ENCODE measurements at regions not wholly inside any gene's neighbourhood (a gene's known extent, or its start where the extent isn't known, plus 50 kb on each side); places are given as distances from the start of the nearest gene placed in this dataset.

DNA sequence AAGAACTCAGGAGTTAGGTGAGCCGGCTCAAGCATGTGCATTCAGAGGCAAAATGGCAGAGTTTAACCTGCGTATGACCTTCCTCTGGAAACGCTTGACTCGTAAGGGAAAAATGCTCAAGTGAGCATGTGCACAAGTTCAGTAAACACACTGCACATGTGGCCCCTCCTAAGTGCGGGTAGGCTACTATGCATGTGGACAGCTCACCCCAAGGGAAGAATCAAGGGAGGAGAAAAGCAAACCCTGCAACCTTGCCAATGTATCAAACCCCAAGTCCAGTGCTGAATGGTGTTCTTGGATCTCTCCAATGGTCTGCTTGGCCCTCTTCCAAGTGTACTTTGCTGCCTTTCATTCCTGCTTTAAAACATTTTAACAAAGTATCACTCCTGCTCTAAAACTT lies 407.1 kb downstream of the ADAM29 start:
- Histone ChIP-seq H3K14ac (ENCODE audit: insufficient read length) (no peak overlapping the region), H3K79me1 (ENCODE audit: low read depth, low read length) (no peaks in the 10 kb centered on the region), H2BK120ac (replicated peaks; ENCODE audit: low read depth, low read length) (no peak overlapping the region), H3K4me1 (replicated peaks in 1 of 4; ENCODE audit: control insufficient read depth in 3 of 4, insufficient read depth in 4 of 4, low read length in 3 of 4) (no peaks in the 10 kb centered on the region), H3K56ac (replicated peaks; ENCODE audit: insufficient read length, low read depth, low read length) (no peak overlapping the region), H3K23ac (ENCODE audit: insufficient read length) (no peak overlapping the region), H4K8ac (ENCODE audit: extremely low read depth, insufficient read depth, low read length) (no peak overlapping the region), H3K27ac (ENCODE audit: low read depth, low read length) (no peak overlapping the region), H2BK15ac (ENCODE audit: low read length) (no peak overlapping the region), H3K27me3 (replicated peaks in 1 of 4; ENCODE audit: control insufficient read depth in 3 of 4, extremely low read depth in 1 of 4, insufficient read depth in 3 of 4, low read length in 3 of 4) (no peaks in the 10 kb centered on the region), H4K5ac (ENCODE audit: insufficient read length, low read depth, low read length) (no peak overlapping the region), H4K20me1 (replicated peaks in 1 of 2; ENCODE audit: control insufficient read depth in 1 of 2, insufficient read depth in 2 of 2, low read length in 2 of 2) (no peaks in the 10 kb centered on the region), H3K9ac (replicated peaks in 1 of 4; ENCODE audit: extremely low read depth in 1 of 4, low read depth in 3 of 4, low read length in 3 of 4) (no peak overlapping the region), H2AFZ (ENCODE audit: low read length) (no peak overlapping the region), H3K23me2 (ENCODE audit: low read depth, low read length) (no peaks in the 10 kb centered on the region), H3K9me3 (ENCODE audit: insufficient read depth in 2 of 2, low read depth in 1 of 2, low read length in 1 of 2) (no peaks in the 10 kb centered on the region), H2BK20ac (ENCODE audit: low read length) (no peak overlapping the region), H4K91ac (replicated peaks; ENCODE audit: insufficient read length, low read length) (no peak overlapping the region), H3K4me2 (ENCODE audit: insufficient read depth in 1 of 2, low read depth in 2 of 2, low read length in 2 of 2) (no peak overlapping the region), H2BK12ac (ENCODE audit: low read depth, low read length) (no peak overlapping the region), H2AK5ac (ENCODE audit: low read depth, low read length) (no peak overlapping the region), H3K79me2 (ENCODE audit: control insufficient read depth in 1 of 2, insufficient read depth in 2 of 2, low read length in 2 of 2) (no peaks in the 10 kb centered on the region), H3K18ac (ENCODE audit: extremely low read depth, low read length) (no peak overlapping the region), H2BK5ac (ENCODE audit: low read depth, low read length) (no peak overlapping the region), H3K36me3 (ENCODE audit: control insufficient read depth in 2 of 4, insufficient read depth in 4 of 4, low read length in 3 of 4) (no peaks in the 10 kb centered on the region), H3K4ac (replicated peaks; ENCODE audit: insufficient read length, low read depth, low read length) (no peak overlapping the region), H3K4me3 (ENCODE audit: extremely low read depth in 1 of 4, insufficient read depth in 2 of 4, low read depth in 3 of 4, low read length in 4 of 4) (no peak overlapping the region)
- TF ChIP-seq SP1 (IDR thresholded peaks at IDR 0.05; ENCODE audit: low read depth, low read length) (no peak), KDM1A (IDR thresholded peaks at IDR 0.05; ENCODE audit: borderline replicate concordance, low read length) (no peak), KDM4A (IDR thresholded peaks at IDR 0.05; ENCODE audit: low read depth, low read length, severe bottlenecking) (no peak), MAFK (IDR thresholded peaks at IDR 0.05; ENCODE audit: low read depth, low read length) (no peak), NANOG (IDR thresholded peaks at IDR 0.05; ENCODE audit: insufficient read depth, low read depth, low read length, poor library complexity, severe bottlenecking) (no peak), SIX5 (IDR thresholded peaks at IDR 0.05; ENCODE audit: low read depth, low read length) (no peak), TAF1 (IDR thresholded peaks at IDR 0.05; ENCODE audit: low read depth, low read length) (no peak), CBX5 (IDR thresholded peaks at IDR 0.05; ENCODE audit: low read depth, low read length) (no peak), RFX5 (IDR thresholded peaks at IDR 0.05; ENCODE audit: borderline replicate concordance, low read depth, low read length) (no peak), HDAC2 (IDR thresholded peaks at IDR 0.05; ENCODE audit: borderline replicate concordance in 1 of 2, low read depth in 2 of 2, low read length in 2 of 2) (no peak), TCF12 (IDR thresholded peaks at IDR 0.05; ENCODE audit: low read depth, low read length) (no peak), POLR2A (IDR thresholded peaks at IDR 0.05; ENCODE audit: control extremely low read depth in 1 of 2, low read depth in 2 of 2, low read length in 2 of 2) (no peak)
- CTCF ChIA-PET (ENCODE audit: partially characterized antibody) = no interaction called here
- no peak for FAIRE-seq
- WGBS, 2 experiments (ENCODE audit: extremely low coverage in 1 of 2, insufficient coverage in 1 of 2, insufficient read length in 1 of 2, insufficient replicate concordance in 2 of 2, low coverage in 1 of 2, low lambda C conversion rate in 2 of 2, missing lambda C conversion rate in 1 of 2) = 95% methylated on average over 5 of the region's 5 CpGs; no CpG with 5 or more reads in 1 of the 2 experiments
- POLR2A ChIA-PET (ENCODE audit: partially characterized antibody) = no interaction called here
- DNase-seq (ENCODE audit: low read depth in 1 of 2, low spot score in 2 of 2) = no peak

All from H1 (cell line).